ENCODE measurements at regions not wholly inside any gene's neighbourhood (a gene's known extent, or its start where the extent isn't known, plus 50 kb on each side); places are given as distances from the start of the nearest gene placed in this dataset.

- no peak for TF ChIP-seq CTCF (IDR thresholded peaks at IDR 0.05; ENCODE audit: control insufficient read depth, extremely low read depth, insufficient read depth)
- H3K4me3 ChIP-seq (ENCODE audit: low read depth, low read length) = no peak overlapping the region
- no peak for DNase-seq (ENCODE audit: low read depth)
Observed at GRCh38 chr4:110381784-110382183, 94.2 kb upstream of the ENPEP start.

- H3K4me3 ChIP-seq (ENCODE audit: low read depth, low read length) = no peak overlapping the region
- no peak for TF ChIP-seq CTCF (IDR thresholded peaks at IDR 0.05; ENCODE audit: control insufficient read depth, extremely low read depth, insufficient read depth)
- DNase-seq (ENCODE audit: low read depth) = no peak
Observed at GRCh38 chr4:110372485-110372884, 103.5 kb upstream of the ENPEP start.

GRCh38 chr4:110371016-110371770 is 104.8 kb upstream of the ENPEP start:
- no peak for TF ChIP-seq CTCF (IDR thresholded peaks at IDR 0.05; ENCODE audit: control insufficient read depth, extremely low read depth, insufficient read depth)
- H3K4me3 ChIP-seq (ENCODE audit: low read depth, low read length) = no peak overlapping the region
- no peak for DNase-seq (ENCODE audit: low read depth)

DNA sequence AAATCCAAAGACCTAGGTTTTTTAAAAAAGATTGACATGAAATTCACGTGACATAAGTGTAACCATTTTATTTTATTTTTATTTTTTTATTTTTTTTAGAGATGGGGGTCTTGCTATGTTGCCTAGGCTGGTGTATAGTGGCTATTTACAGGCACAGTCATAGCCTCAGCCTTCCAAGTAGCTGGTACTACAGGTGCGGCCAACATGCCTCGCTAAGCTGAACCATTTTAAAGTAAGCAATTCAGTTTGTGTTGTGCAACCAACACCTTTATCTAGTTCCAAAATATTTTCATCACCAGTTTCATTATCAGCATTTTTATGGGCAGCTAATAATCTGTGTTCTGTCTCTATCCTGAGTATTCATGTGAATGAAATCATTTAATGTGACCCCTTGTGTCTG is 107.5 kb upstream of the ENPEP start:
- H3K4me3 ChIP-seq (ENCODE audit: low read depth, low read length) = no peak overlapping the region
- TF ChIP-seq CTCF (IDR thresholded peaks at IDR 0.05; ENCODE audit: control insufficient read depth, extremely low read depth, insufficient read depth) = no peak

DNA sequence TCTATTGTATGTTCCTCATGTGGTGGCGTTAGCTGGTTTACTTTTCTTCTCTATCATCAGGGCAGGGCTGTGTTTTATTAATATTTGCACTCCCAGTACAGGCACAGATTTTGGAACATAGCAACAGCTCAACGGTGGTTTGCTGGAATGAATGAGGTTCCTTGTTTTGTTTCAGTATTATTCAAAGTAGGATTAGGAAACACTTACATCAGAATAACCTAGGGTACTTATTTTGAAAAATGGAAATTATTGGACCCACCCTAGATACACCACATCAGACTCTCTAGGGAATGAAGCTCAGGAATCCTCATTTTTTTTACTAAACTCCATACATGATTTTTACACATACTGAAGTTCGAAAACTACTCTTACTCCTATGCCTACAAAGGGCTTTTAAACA is 108.8 kb upstream of the ENPEP start:
- no peak overlapping the region for H3K4me3 ChIP-seq (ENCODE audit: low read depth, low read length)
- DNase-seq (ENCODE audit: low read depth) = no peak
- no peak for TF ChIP-seq CTCF (IDR thresholded peaks at IDR 0.05; ENCODE audit: control insufficient read depth, extremely low read depth, insufficient read depth)

More for the DNA sequence above, 107.5 kb upstream of the ENPEP start:
- DNase-seq (ENCODE audit: low read depth) = no peak

DNA sequence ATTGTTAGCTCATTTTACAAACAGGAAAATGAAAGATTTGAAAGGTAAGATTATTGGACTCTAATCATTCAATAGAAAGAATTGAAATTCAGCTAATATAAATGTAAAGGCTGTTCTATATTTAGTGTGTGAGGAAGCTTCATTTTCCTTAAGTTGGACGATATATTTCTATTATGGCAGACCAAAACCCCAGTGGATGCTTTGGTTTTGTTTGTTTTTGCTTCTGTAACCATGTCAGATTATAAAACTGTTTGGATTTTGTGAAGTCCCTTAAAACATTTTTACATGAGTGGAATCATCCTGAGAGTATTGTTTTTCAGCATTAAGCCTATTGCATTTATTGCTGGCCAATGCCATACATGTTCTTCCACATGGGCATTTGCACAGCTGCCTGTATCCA is 110.2 kb upstream of the ENPEP start:
- TF ChIP-seq CTCF (IDR thresholded peaks at IDR 0.05; ENCODE audit: control insufficient read depth, extremely low read depth, insufficient read depth) = no peak
- no peak overlapping the region for H3K4me3 ChIP-seq (ENCODE audit: low read depth, low read length)
- DNase-seq (ENCODE audit: low read depth) = no peak

Data from LNCaP clone FGC (cell line).